HepG2 (cell line): ENCODE measurements at regions not wholly inside any gene's neighbourhood (a gene's known extent, or its start where the extent isn't known, plus 50 kb on each side); places are given as distances from the start of the nearest gene placed in this dataset.

ENCODE experiments used
- ATAC-seq: fragments of 200-7000 bp; cut with Tn5 transposase; 3 replicates; pipeline ENCODE4 v1.9.1; 2020; ENCODE audit warnings: mild to moderate bottlenecking, moderate library complexity
- BruUV-seq: library from RNA; stranded (reverse); fragments of 400-500 nt; replicated peaks from 2 replicates; lab custom pipeline; 2021; lab: Mats Ljungman, UMichigan
- CTCF ChIA-PET: fragments of 300-600 bp; formaldehyde crosslinking; extraction: SDS; loops from one replicate; lab custom pipeline; 2021; ENCODE audit warnings: low total read pairs, inconsistent platforms, low intra/inter-chr PET ratio; lab: Yijun Ruan, JAX
- POLR2A ChIA-PET: fragments of 350-600 bp; sonication (Branson Sonifier 250); formaldehyde crosslinking; loops from one replicate; lab custom pipeline; 2020; ENCODE audit warnings: antibody characterized with exemption, inconsistent platforms; lab: Yijun Ruan, JAX
- DNase-seq: peaks from one replicate; pipeline ENCODE4 v3.0.0-alpha.2; 2015; ENCODE audit warnings: low spot score
- FAIRE-seq: peaks from 3 replicates; lab custom pipeline; 2011; peaks lifted over from hg19 to GRCh38; lab: Jason Lieb, UNC
- H2AFZ ChIP-seq: one replicate; pipeline ENCODE4 v1.6.1; 2011; ENCODE audit warnings: low read length, inconsistent platforms
- H3K27ac ChIP-seq: fragments of 300-600 bp; 3 replicates; pipeline ENCODE4 v1.8.0; 2011; ENCODE audit warnings: mixed run types, mild to moderate bottlenecking, mixed read lengths, low read length, inconsistent platforms; ENCODE audit not compliant: insufficient read depth; ENCODE audit errors: extremely low read length
- H3K27me3 ChIP-seq, 2 experiments: fragments of 200-600 bp in 1 of 2; 2 replicates in 1 of 2; 3 replicates in 1 of 2; pipeline versions ENCODE4 v1.6.0 to v1.8.0; 2011; ENCODE audit warnings: low read length in 2 of 2, mild to moderate bottlenecking in 2 of 2, moderate library complexity in 2 of 2, inconsistent platforms in 1 of 2; ENCODE audit not compliant: insufficient read depth in 2 of 2, control insufficient read depth in 1 of 2
- H3K36me3 ChIP-seq, 2 experiments: fragments of 200-600 bp in 1 of 2; replicated peaks in 1 of 2; 2 replicates in 1 of 2; 3 replicates in 1 of 2; pipeline versions ENCODE4 v1.5.1 to v1.8.0; 2011; ENCODE audit warnings: low read length in 2 of 2, inconsistent platforms in 1 of 2; ENCODE audit not compliant: insufficient read depth in 2 of 2, control insufficient read depth in 1 of 2
- H3K4me1 ChIP-seq: 2 replicates; pipeline ENCODE4 v1.5.1; 2012; ENCODE audit warnings: low read length, inconsistent platforms; ENCODE audit not compliant: insufficient read depth
- H3K4me2 ChIP-seq: 2 replicates; pipeline ENCODE4 v1.6.0; 2011; ENCODE audit warnings: low read depth, low read length, inconsistent platforms
- H3K4me3 ChIP-seq, 3 experiments: fragments of 200-600 bp in 1 of 3; sonication (generic), shearing (Covaris generic) in 1 of 3; replicated peaks in 1 of 3; 2 replicates each; pipeline ENCODE4 v1.5.1; 2011 to 2016; ENCODE audit warnings: low read length in 3 of 3, inconsistent platforms in 2 of 3, low read depth in 2 of 3, mild to moderate bottlenecking in 2 of 3, control low read depth in 1 of 3, mixed read lengths in 1 of 3; ENCODE audit not compliant: insufficient read depth in 1 of 3
- H3K79me2 ChIP-seq: one replicate; pipeline ENCODE4 v1.6.1; 2011; ENCODE audit warnings: low read length, inconsistent platforms; ENCODE audit not compliant: insufficient read depth
- H3K9ac ChIP-seq: 2 replicates; pipeline ENCODE4 v1.6.0; 2011; ENCODE audit warnings: mild to moderate bottlenecking, low read depth, low read length, inconsistent platforms; ENCODE audit not compliant: insufficient read depth
- H3K9me3 ChIP-seq: 2 replicates; pipeline ENCODE4 v1.5.1; 2012; ENCODE audit warnings: mild to moderate bottlenecking, low read length
- H4K20me1 ChIP-seq: 2 replicates; pipeline ENCODE4 v1.6.0; 2011; ENCODE audit warnings: inconsistent platforms, mild to moderate bottlenecking, low read length, moderate library complexity; ENCODE audit not compliant: insufficient read depth
- CHCHD3 ChIP-seq: sonication (generic); formaldehyde crosslinking; IDR thresholded peaks from 2 replicates; pipeline ENCODE4 v1.8.0; 2022; ENCODE audit warnings: mild to moderate bottlenecking, missing genetic modification reagents, moderate library complexity
- NCOA1 ChIP-seq: sonication (generic); formaldehyde crosslinking; IDR thresholded peaks from 2 replicates; pipeline ENCODE4 v1.9.0; 2021; ENCODE audit warnings: missing genetic modification reagents
- RFXAP ChIP-seq: sonication (generic); formaldehyde crosslinking; IDR thresholded peaks from 2 replicates; pipeline ENCODE4 v1.4.0; 2020; ENCODE audit warnings: missing genetic modification reagents, borderline replicate concordance
- SIX1 ChIP-seq: sonication (generic); formaldehyde crosslinking; IDR thresholded peaks from 2 replicates; pipeline ENCODE4 v1.4.0; 2020; ENCODE audit warnings: missing genetic modification reagents, borderline replicate concordance
- ZNF296 ChIP-seq: sonication (generic); formaldehyde crosslinking; conservative IDR thresholded peaks from 2 replicates; pipeline ENCODE4 v1.5.0; 2020; ENCODE audit warnings: mild to moderate bottlenecking, missing genetic modification reagents
- ZNF367 ChIP-seq: sonication (generic); formaldehyde crosslinking; IDR thresholded peaks from 2 replicates; pipeline ENCODE4 v1.4.0; 2020; ENCODE audit warnings: missing genetic modification reagents, borderline replicate concordance
- WGBS: methylation state at CpG from one replicate; pipeline ENCODE4 v1.1.6; 2017; ENCODE audit warnings: low lambda C conversion rate; 5-methylcytosine and 5-hydroxymethylcytosine counted together
- in situ Hi-C: cut with HindIII; loops from 2 replicates; pipeline ENCODE4 v1.10.0; 2017; ENCODE audit warnings: low pct_unique_long_range_greater_than_20kb; ENCODE audit not compliant: extremely low pct_ligation_motif_present
- intact Hi-C: fragments of 100-400 bp; cut with micrococcal nuclease; formaldehyde crosslinking; loops from one replicate; pipeline ENCODE4 v1.10.0; 2022; ENCODE audit not compliant: unreplicated experiment
- TF ChIP-seq, protein P1 (sequence below), 2 experiments: IDR thresholded peaks; 2 replicates each; pipeline ENCODE4 v1.6.1; 2011 to 2012; ENCODE audit warnings: low read length in 2 of 2, borderline replicate concordance in 1 of 2, low read depth in 1 of 2, mild to moderate bottlenecking in 1 of 2, moderate library complexity in 1 of 2
- TF ChIP-seq, protein P2 (sequence below): sonication (generic); formaldehyde crosslinking; IDR thresholded peaks from 2 replicates; pipeline ENCODE4 v1.4.0; 2020; ENCODE audit warnings: missing genetic modification reagents
- TF ChIP-seq, protein P3 (sequence below): sonication (generic); formaldehyde crosslinking; IDR thresholded peaks from 2 replicates; pipeline ENCODE4 v1.4.0; 2020; ENCODE audit warnings: missing genetic modification reagents

- TF ChIP-seq, protein P1, sequence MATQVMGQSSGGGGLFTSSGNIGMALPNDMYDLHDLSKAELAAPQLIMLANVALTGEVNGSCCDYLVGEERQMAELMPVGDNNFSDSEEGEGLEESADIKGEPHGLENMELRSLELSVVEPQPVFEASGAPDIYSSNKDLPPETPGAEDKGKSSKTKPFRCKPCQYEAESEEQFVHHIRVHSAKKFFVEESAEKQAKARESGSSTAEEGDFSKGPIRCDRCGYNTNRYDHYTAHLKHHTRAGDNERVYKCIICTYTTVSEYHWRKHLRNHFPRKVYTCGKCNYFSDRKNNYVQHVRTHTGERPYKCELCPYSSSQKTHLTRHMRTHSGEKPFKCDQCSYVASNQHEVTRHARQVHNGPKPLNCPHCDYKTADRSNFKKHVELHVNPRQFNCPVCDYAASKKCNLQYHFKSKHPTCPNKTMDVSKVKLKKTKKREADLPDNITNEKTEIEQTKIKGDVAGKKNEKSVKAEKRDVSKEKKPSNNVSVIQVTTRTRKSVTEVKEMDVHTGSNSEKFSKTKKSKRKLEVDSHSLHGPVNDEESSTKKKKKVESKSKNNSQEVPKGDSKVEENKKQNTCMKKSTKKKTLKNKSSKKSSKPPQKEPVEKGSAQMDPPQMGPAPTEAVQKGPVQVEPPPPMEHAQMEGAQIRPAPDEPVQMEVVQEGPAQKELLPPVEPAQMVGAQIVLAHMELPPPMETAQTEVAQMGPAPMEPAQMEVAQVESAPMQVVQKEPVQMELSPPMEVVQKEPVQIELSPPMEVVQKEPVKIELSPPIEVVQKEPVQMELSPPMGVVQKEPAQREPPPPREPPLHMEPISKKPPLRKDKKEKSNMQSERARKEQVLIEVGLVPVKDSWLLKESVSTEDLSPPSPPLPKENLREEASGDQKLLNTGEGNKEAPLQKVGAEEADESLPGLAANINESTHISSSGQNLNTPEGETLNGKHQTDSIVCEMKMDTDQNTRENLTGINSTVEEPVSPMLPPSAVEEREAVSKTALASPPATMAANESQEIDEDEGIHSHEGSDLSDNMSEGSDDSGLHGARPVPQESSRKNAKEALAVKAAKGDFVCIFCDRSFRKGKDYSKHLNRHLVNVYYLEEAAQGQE (IDR thresholded peaks at IDR 0.05; ENCODE audit: borderline replicate concordance in 1 of 2, low read depth in 1 of 2, low read length in 2 of 2): no peak
- TF ChIP-seq SIX1 (CRISPR knock-in tag) (no peak), NCOA1 (CRISPR knock-in tag) (no peak)
Observed at GRCh38 chr3:95759614-95760301, 1054.6 kb upstream of the EPHA6 start (continued).

DNA sequence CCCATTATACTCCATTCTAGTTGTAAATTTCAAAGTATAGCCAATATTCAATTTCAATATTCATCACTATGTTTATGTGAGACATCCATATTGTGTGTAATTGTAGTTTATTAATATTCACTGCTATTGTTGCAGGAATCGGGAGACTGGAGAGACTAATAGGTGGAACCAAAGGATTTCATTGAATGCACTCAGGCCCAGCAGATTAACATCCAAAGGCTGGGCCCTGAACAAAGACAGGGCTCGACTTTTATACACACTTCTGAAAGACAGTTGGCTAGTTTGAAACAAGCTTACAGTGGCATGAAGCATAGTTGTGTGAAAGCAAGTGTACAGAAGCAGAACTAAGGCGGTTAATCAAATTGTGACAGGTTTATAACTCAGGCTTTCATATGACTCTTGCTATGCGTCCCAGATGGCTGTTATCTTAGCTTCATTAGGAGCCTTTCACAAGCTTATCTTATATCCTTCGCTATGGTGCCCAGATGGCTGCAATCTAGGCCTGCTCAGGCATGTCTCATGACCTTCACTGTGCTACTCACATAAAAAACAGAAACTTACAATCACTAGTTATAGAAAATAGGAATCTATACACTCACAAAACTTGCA is 1038.8 kb upstream of the EPHA6 start:
- 0% methylated on average over 5 of the region's 5 CpGs for WGBS
- Histone ChIP-seq H3K4me3 (no peak overlapping the region), H3K79me2 (no peaks in the 10 kb centered on the region), H3K9ac (no peak overlapping the region), H4K20me1 (no peaks in the 10 kb centered on the region), H3K36me3 (no peaks in the 10 kb centered on the region), H3K27me3 (no peaks in the 10 kb centered on the region), H3K4me1 (no peaks in the 10 kb centered on the region), H3K27ac (no peak overlapping the region), H3K9me3 (peaks cover 30% of the 10 kb centered on the region), H3K4me2 (no peak overlapping the region), H2AFZ (no peak overlapping the region)
- FAIRE-seq: no peak
- BruUV-seq: no TSS peak
- no peak for DNase-seq
- POLR2A ChIA-PET: no interaction called here
- intact Hi-C loops: no loop called here
- TF ChIP-seq RFXAP (CRISPR knock-in tag) (no peak), ZNF296 (CRISPR knock-in tag) (no peak), CHCHD3 (CRISPR knock-in tag) (no peak), ZNF367 (CRISPR knock-in tag) (no peak)
- TF ChIP-seq, protein P2, sequence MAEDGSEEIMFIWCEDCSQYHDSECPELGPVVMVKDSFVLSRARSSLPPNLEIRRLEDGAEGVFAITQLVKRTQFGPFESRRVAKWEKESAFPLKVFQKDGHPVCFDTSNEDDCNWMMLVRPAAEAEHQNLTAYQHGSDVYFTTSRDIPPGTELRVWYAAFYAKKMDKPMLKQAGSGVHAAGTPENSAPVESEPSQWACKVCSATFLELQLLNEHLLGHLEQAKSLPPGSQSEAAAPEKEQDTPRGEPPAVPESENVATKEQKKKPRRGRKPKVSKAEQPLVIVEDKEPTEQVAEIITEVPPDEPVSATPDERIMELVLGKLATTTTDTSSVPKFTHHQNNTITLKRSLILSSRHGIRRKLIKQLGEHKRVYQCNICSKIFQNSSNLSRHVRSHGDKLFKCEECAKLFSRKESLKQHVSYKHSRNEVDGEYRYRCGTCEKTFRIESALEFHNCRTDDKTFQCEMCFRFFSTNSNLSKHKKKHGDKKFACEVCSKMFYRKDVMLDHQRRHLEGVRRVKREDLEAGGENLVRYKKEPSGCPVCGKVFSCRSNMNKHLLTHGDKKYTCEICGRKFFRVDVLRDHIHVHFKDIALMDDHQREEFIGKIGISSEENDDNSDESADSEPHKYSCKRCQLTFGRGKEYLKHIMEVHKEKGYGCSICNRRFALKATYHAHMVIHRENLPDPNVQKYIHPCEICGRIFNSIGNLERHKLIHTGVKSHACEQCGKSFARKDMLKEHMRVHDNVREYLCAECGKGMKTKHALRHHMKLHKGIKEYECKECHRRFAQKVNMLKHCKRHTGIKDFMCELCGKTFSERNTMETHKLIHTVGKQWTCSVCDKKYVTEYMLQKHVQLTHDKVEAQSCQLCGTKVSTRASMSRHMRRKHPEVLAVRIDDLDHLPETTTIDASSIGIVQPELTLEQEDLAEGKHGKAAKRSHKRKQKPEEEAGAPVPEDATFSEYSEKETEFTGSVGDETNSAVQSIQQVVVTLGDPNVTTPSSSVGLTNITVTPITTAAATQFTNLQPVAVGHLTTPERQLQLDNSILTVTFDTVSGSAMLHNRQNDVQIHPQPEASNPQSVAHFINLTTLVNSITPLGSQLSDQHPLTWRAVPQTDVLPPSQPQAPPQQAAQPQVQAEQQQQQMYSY (CRISPR knock-in tag): no peak
- TF ChIP-seq, protein P3, sequence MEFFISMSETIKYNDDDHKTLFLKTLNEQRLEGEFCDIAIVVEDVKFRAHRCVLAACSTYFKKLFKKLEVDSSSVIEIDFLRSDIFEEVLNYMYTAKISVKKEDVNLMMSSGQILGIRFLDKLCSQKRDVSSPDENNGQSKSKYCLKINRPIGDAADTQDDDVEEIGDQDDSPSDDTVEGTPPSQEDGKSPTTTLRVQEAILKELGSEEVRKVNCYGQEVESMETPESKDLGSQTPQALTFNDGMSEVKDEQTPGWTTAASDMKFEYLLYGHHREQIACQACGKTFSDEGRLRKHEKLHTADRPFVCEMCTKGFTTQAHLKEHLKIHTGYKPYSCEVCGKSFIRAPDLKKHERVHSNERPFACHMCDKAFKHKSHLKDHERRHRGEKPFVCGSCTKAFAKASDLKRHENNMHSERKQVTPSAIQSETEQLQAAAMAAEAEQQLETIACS: no peak
- ATAC-seq: no peak
- in situ Hi-C loops: no loop called here
- CTCF ChIA-PET: no interaction called here
